HG03432 (cell line): ENCODE measurements at regions not wholly inside any gene's neighbourhood (a gene's known extent, or its start where the extent isn't known, plus 50 kb on each side); places are given as distances from the start of the nearest gene placed in this dataset.
"Not testable (repeated sequence)": the region's sequence is repeated elsewhere in the genome, so short reads cannot be mapped to it uniquely, and the experiment has no call there.

Source experiments
- ATAC-seq: cut with Tn5 transposase; IDR thresholded peaks from one replicate; pipeline ENCODE4 v1.9.1; 2021; ENCODE audit warnings: mild to moderate bottlenecking, moderate library complexity; ENCODE audit not compliant: unreplicated experiment

- ATAC-seq: no peak
Observed at GRCh38 chr2:84065857-84066256, 393.2 kb downstream of the SUCLG1 start.

- no peak for ATAC-seq
Observed at GRCh38 chr2:84057917-84058560, 401.0 kb downstream of the SUCLG1 start.

- ATAC-seq: no peak
Observed at GRCh38 chr2:84055816-84056215, 403.3 kb downstream of the SUCLG1 start.

- not testable (repeated sequence) for ATAC-seq
Observed at GRCh38 chr2:84054577-84054976, 404.5 kb downstream of the SUCLG1 start.

GRCh38 chr2:84052913-84053312, 406.2 kb downstream of the SUCLG1 start:
- no peak for ATAC-seq

- no peak for ATAC-seq
Observed at GRCh38 chr2:84052043-84052442, 407.0 kb downstream of the SUCLG1 start.

- no peak for ATAC-seq
Observed at GRCh38 chr2:84048964-84049363, 410.1 kb downstream of the SUCLG1 start.

- ATAC-seq: no peak
Observed at GRCh38 chr2:84041506-84041905, 417.6 kb downstream of the SUCLG1 start.

GRCh38 chr2:84040281-84040680, 418.8 kb downstream of the SUCLG1 start:
- ATAC-seq: no peak

GRCh38 chr2:84038866-84039265, 420.2 kb downstream of the SUCLG1 start:
- no peak for ATAC-seq

GRCh38 chr2:84033347-84033974, 425.6 kb downstream of the SUCLG1 start:
- ATAC-seq: no peak

- ATAC-seq: no peak
Observed at GRCh38 chr2:84031312-84032050, 427.6 kb downstream of the SUCLG1 start.

GRCh38 chr2:84029903-84030575, 429.0 kb downstream of the SUCLG1 start:
- ATAC-seq: no peak

- ATAC-seq: no peak
Observed at GRCh38 chr2:84026818-84027217, 432.3 kb downstream of the SUCLG1 start.

GRCh38 chr2:84022810-84023431, 436.2 kb downstream of the SUCLG1 start:
- no peak for ATAC-seq

GRCh38 chr2:84017010-84017409, 442.1 kb downstream of the SUCLG1 start:
- ATAC-seq: no peak

GRCh38 chr2:84016183-84016582, 442.9 kb downstream of the SUCLG1 start:
- ATAC-seq: no peak

GRCh38 chr2:83997889-83998288, 461.2 kb downstream of the SUCLG1 start:
- no peak for ATAC-seq

GRCh38 chr2:83994633-83995179, 464.4 kb downstream of the SUCLG1 start:
- no peak for ATAC-seq

- ATAC-seq: no peak
Observed at GRCh38 chr2:83993873-83994632, 465.0 kb downstream of the SUCLG1 start.
